Adipocyte (in vitro differentiated cells): ENCODE measurements at regions not wholly inside any gene's neighbourhood (a gene's known extent, or its start where the extent isn't known, plus 50 kb on each side); places are given as distances from the start of the nearest gene placed in this dataset.

Experiments
- DNase-seq: peaks from one replicate; pipeline ENCODE4 v3.0.0-alpha.2; 2015; ENCODE audit warnings: low read depth
- H3K27me3 ChIP-seq: replicated peaks from 2 replicates; pipeline ENCODE4 v1.7.0; 2013; ENCODE audit warnings: mild to moderate bottlenecking, low read length, moderate library complexity; ENCODE audit not compliant: control insufficient read depth, insufficient read depth
- H3K36me3 ChIP-seq: 2 replicates; pipeline ENCODE4 v1.7.0; 2013; ENCODE audit warnings: low read length, mild to moderate bottlenecking, moderate library complexity; ENCODE audit not compliant: control insufficient read depth, insufficient read depth, severe bottlenecking
- H3K4me1 ChIP-seq: 2 replicates; pipeline ENCODE4 v1.7.0; 2013; ENCODE audit warnings: mild to moderate bottlenecking, low read length, moderate library complexity; ENCODE audit not compliant: control insufficient read depth, insufficient read depth
- H3K4me3 ChIP-seq: 2 replicates; pipeline ENCODE4 v1.7.0; 2013; ENCODE audit warnings: mild to moderate bottlenecking, low read length, moderate library complexity
- H3K9ac ChIP-seq: 2 replicates; pipeline ENCODE4 v1.7.0; 2013; ENCODE audit warnings: mild to moderate bottlenecking, low read length, moderate library complexity
- H3K9me3 ChIP-seq: 2 replicates; pipeline ENCODE4 v1.7.0; 2013; ENCODE audit warnings: mild to moderate bottlenecking, low read length, moderate library complexity; ENCODE audit not compliant: control insufficient read depth

DNA sequence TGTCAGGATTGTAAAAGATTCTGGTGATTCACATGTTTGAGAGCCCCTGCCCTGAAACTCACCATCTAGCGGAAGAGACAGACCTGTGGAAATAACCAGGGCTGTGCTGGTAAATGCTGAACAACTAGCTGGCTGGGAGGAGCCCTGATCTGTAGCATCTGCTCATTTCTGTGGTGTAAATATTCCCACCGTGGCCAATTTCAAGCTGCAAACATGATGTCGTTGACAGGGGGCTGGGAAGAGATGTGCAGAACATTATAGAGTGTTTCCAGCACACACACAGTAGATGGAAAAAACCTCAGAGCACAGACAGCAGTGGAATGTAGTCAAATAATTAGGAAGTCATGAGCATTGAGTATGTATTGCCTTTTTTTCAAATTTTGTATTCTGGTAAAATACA lies 138.2 kb downstream of the PHETA1 start:
- Histone ChIP-seq H3K4me1 (no peaks in the 10 kb centered on the region), H3K36me3 (no peaks in the 10 kb centered on the region), H3K4me3 (no peak overlapping the region), H3K27me3 (peaks cover 28% of the 10 kb centered on the region), H3K9me3 (no peaks in the 10 kb centered on the region), H3K9ac (no peak overlapping the region)
- DNase-seq = no peak

DNA sequence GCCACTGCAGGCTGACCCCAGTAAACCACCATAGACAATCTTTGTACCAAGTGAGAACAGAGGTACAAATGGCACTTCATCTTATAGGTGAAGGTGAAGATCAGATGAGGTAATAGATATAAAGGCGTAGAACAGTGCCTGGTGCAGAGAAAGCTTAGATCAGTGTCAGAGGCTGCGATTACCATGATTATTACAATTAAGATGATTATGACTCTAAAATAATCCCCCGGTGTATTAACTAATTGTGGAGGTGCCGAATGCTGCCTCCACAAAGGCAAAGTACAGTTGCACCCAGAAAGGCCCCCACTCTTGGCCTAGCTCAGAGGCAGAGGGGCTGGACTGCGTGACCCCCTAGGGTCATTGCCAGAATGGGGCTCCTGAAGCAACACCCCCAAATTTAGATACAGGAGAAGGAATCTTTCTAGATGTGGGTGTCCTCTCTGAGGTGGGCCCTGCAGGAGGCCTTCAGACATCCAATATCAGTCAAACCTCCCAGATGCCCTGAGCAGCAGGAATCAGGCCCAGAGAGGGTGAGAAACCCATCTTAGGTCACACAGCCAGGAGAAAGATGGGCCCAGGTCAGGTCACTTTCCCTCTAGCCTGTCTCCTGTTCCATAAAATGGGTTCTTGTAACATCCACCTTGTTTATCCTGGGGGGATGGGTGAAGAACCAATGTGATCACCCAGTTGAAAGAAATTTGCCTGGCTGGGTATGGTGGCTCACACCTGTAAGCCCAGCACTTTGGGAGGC lies 139.8 kb downstream of the PHETA1 start:
- Histone ChIP-seq H3K36me3 (no peaks in the 10 kb centered on the region), H3K9me3 (no peaks in the 10 kb centered on the region), H3K9ac (no peak overlapping the region), H3K4me1 (no peaks in the 10 kb centered on the region), H3K4me3 (no peak overlapping the region), H3K27me3 (peaks cover 38% of the 10 kb centered on the region)
- no peak for DNase-seq

DNA sequence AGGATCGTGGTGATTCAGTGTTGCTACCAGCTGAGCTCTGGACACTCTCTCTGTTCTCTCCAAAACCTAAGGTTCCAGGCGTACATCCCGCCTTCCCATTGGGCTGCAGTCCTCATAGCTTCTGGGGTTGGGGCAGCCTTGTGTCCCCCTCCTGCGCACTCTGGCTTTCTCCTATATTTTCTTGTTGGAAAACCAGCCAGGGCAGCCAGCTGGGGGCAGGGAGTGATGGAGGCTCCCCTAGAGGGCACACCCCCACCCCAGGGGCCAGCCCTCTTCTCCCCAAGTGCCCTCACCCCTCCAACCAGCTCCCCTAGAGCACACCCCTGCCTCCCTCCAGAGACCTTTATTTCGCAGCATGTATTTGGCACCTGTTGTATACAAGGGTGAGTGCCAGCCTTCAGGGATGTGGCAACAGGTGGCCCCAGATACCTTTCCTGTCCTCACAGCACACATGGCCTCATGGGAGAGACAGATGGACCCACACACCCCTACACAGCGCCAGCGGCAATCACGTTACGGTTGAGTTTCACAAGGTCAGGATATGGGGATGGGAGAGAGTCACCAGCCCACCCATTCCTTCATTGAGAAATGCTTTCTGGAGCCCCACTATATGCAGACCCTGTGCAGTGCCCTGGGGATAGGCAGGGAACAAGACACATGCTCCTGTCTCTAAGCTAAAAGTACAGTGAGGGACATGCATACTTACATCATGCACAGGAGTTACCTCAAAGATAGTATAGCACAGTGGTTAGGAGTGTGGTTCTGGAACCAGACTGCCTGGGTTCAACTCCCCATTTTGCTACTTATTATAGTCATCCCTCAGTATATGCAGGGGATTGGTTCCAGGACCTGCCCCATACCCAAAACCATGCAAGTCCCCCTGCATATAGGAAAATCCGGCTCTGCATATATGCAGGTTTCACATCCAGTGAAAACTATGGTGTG lies 141.1 kb downstream of the PHETA1 start:
- no peak overlapping the region for H3K4me3 ChIP-seq

DNA sequence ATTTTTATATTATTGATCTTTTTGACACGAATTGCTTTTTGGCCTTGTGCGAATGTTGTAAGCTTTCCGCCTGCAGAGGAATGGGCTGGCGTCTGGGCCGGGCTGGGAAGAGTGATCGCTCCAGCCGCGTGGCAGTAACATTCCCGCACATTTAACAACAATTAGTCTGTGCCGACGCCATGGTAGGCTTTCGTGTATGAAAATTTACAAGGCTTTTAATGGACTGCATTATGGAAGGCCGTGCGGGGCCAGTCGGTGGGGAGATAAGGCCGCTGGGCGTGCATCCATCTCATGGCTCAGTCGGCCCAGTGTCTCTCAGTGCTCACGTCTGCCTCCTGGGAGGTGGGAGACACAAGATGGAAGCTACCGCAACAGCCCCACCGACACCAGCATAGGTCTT lies 142.2 kb downstream of the PHETA1 start:
- no peak for DNase-seq
- H3K27me3 ChIP-seq = peaks cover 31% of the 10 kb centered on the region
- no peak overlapping the region for H3K4me3 ChIP-seq
- no peaks in the 10 kb centered on the region for H3K9me3 ChIP-seq
- H3K9ac ChIP-seq = no peak overlapping the region
- no peaks in the 10 kb centered on the region for H3K36me3 ChIP-seq
- H3K4me1 ChIP-seq = no peaks in the 10 kb centered on the region

More for the DNA sequence above, 141.1 kb downstream of the PHETA1 start:
- Histone ChIP-seq H3K36me3 (no peaks in the 10 kb centered on the region), H3K4me1 (no peaks in the 10 kb centered on the region), H3K27me3 (peaks cover 31% of the 10 kb centered on the region), H3K9ac (no peak overlapping the region), H3K9me3 (no peaks in the 10 kb centered on the region)
- no peak for DNase-seq

DNA sequence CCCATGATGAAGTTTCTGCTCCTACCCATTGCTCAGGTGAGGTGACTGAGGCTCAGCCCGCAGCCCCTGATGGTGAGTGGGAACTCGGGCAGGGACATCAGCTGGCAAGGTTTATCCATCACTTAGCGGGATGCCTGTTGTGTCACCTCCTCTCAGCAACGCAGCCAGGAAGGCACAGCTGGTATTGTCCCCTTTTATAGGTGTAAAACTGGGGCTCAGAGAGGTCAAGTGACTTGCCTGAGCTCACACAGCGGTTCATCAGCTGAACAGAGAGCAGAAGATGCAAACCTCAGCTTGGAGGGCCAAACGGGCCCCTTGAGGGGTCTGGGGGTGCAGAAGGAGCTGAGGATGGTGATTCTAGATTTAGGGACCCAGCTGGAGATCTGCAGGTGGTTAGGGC lies 143.6 kb downstream of the PHETA1 start:
- H3K36me3 ChIP-seq = no peaks in the 10 kb centered on the region
- H3K27me3 ChIP-seq = peaks cover 31% of the 10 kb centered on the region
- no peak overlapping the region for H3K4me3 ChIP-seq
- no peak overlapping the region for H3K9ac ChIP-seq
- DNase-seq = no peak
- H3K9me3 ChIP-seq = no peaks in the 10 kb centered on the region
- H3K4me1 ChIP-seq = no peaks in the 10 kb centered on the region

DNA sequence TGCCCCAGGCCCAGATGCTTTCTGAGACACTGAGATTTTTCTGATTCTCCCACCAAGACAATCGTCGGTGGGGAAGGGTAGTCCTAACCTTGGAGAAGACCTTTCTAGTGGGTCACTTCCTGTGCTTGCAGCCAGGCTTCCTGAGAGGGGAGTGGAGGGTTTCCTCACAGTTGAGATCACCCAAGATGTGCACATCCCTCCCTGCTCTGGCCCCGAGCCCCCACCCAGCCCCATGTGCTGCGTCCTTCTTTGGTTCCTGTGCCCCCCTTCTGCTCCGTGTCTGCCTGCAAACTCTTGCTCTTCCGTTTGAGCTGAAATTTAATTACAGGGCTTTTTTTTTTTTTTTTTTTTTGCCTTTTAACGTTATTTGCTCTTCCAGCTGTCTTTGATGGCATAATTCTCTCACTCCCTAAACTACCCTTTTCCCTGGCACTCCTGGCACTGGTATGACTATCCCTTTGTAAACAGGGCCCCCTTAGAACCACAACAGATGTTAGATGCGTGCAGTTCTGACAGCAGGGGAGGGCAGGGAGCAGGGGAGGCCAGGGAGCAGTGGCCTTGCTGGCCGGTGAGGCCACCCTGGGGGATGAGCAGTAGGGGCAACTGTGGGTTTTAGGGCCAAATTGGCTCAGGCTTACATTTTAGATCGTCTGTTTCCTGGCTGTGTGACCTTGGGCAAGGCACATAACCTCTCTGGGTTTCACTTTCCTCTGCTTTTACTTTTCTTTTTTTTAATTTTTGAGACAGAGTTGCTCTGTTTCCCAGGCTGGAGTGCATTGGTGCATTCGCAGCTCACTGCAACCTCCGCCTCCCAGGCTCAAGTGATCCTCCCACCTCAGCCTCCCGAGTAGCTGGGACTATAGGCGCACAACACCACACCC lies 144.5 kb downstream of the PHETA1 start:
- H3K4me3 ChIP-seq = no peak overlapping the region
- no peaks in the 10 kb centered on the region for H3K36me3 ChIP-seq
- H3K27me3 ChIP-seq = peaks cover 31% of the 10 kb centered on the region
- H3K9me3 ChIP-seq = no peaks in the 10 kb centered on the region
- no peaks in the 10 kb centered on the region for H3K4me1 ChIP-seq
- DNase-seq = no peak
- H3K9ac ChIP-seq = no peak overlapping the region

DNA sequence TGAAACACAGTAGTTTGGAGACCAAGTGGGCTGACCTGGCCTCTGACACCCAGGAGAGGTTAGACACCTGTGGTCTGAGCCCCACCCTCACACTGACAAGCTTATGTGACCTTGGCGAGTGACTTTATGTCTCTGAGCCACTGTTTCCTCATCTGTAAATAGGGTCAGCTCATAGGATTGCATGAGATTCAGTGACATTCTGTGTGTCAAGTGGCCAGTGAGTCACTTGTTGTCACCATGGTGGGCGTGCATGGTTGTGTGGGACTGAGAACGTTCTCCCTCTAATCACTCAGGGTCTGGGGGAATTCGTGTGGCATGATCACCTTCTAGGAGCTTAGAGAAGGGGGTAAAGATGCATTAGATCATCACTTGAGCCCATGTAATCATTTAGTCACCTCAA lies 146.4 kb downstream of the PHETA1 start:
- Histone ChIP-seq H3K27me3 (peaks cover 28% of the 10 kb centered on the region), H3K4me1 (no peaks in the 10 kb centered on the region), H3K9ac (no peak overlapping the region), H3K4me3 (no peak overlapping the region), H3K9me3 (no peaks in the 10 kb centered on the region), H3K36me3 (no peaks in the 10 kb centered on the region)
- no peak for DNase-seq

DNA sequence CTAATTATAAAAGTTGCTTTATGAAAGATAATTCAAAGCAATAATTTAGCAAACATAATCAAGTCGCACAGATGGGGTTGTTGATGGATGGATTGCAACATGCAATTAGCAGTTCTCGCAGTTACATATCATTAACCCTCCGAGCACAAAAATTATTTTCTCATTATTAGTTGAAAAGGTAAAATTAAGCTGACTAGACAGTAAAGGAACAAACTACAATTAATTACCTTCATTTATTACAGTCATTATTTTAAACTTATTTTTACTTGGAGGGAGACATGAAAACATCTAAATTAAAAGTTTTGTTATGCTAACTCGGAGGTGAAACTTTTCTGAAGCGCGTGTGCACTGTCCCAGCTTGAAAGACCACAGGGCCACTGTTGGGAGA lies 146.9 kb downstream of the PHETA1 start:
- Histone ChIP-seq H3K9me3 (no peaks in the 10 kb centered on the region), H3K4me1 (no peaks in the 10 kb centered on the region), H3K27me3 (peaks cover 28% of the 10 kb centered on the region), H3K9ac (no peak overlapping the region), H3K4me3 (no peak overlapping the region), H3K36me3 (no peaks in the 10 kb centered on the region)
- no peak for DNase-seq

DNA sequence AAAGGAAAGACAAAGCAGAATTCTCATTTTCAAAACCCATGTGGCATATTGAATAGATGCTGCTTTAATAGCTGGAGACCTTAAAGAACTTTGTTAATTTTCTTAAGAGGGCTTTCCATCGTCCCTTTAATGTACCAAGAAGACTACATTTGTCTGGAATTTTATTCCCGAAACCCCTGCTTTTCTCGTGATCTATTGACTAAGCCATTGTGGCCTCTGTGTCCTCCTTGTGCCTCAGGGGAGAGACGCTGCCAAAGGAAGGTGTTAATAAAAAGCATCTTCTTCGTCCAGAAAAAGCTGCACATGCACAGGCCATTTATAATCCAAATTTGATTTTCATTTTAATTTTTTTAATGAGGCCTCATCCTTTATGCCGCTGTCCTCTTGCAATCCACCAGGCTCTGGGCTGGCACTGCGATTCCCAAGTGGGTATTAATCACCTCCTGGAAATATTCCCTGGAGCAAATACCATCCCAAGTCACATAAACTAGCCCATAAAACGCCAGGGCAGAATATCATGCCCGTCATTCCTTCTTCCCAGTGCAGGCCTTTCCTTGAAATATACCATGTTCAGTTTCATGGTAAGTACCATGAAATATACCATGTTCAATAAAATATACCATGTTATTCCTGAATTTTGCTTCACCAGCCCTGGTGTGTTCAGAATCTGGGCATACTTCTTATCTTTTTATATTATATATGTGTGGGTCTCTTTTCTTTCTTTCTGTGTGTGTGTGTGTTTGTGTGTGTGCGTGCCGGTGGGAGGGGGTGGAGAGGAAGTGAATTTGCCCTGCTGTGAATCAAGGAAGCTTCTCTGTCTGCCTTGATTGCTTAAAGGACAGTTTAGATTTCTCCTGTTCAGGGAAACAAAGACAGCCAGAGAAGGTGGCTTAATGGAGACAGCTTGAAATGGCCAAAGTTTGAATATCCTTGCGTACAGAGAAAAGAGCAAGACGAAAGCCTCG lies 147.6 kb downstream of the PHETA1 start:
- no peaks in the 10 kb centered on the region for H3K9me3 ChIP-seq
- H3K36me3 ChIP-seq = no peaks in the 10 kb centered on the region
- no peak overlapping the region for H3K4me3 ChIP-seq
- H3K27me3 ChIP-seq = peaks cover 29% of the 10 kb centered on the region
- H3K4me1 ChIP-seq = no peaks in the 10 kb centered on the region
- DNase-seq = no peak
- no peak overlapping the region for H3K9ac ChIP-seq

DNA sequence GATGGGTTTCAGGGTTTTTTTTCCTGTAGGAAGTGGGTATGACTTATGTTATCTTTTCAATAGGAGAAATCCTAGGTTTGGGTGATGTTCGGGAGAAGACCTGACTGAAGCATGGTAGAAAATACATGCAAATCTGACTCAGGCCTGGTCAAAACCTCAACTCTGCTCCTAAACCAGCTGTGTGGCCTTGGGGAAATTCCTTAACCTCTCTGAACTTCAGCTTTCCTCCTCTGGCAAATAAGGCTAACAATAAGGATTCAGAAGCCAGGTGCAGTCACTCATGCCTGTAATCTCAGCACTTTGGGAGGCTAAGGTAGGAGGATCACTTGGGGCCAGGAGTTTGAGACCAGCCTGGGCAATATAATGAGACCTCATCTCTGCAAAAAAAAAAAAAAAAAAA lies 148.5 kb downstream of the PHETA1 start:
- H3K27me3 ChIP-seq = peaks cover 37% of the 10 kb centered on the region
- H3K4me3 ChIP-seq = no peak overlapping the region
- no peak overlapping the region for H3K9ac ChIP-seq
- no peaks in the 10 kb centered on the region for H3K9me3 ChIP-seq
- no peaks in the 10 kb centered on the region for H3K36me3 ChIP-seq
- H3K4me1 ChIP-seq = no peaks in the 10 kb centered on the region
- DNase-seq = no peak
